Mesendoderm (in vitro differentiated cells): ENCODE measurements at regions not wholly inside any gene's neighbourhood (a gene's known extent, or its start where the extent isn't known, plus 50 kb on each side); places are given as distances from the start of the nearest gene placed in this dataset.
"Not testable (repeated sequence)": the region's sequence is repeated elsewhere in the genome, so short reads cannot be mapped to it uniquely, and the experiment has no call there.

Source experiments
- DNase-seq: peaks from one replicate; pipeline ENCODE4 v3.0.0; 2013
- H2AK5ac ChIP-seq: 2 replicates; pipeline ENCODE4 v1.6.1; 2013; ENCODE audit warnings: low read length, inconsistent platforms
- H2BK120ac ChIP-seq: 2 replicates; pipeline ENCODE4 v1.6.1; 2013; ENCODE audit warnings: low read depth, mild to moderate bottlenecking, low read length, moderate library complexity, mixed read lengths
- H2BK15ac ChIP-seq: replicated peaks from 2 replicates; pipeline ENCODE4 v1.6.1; 2013; ENCODE audit warnings: low read depth, mild to moderate bottlenecking, moderate library complexity
- H2BK5ac ChIP-seq: 2 replicates; pipeline ENCODE4 v1.6.1; 2013; ENCODE audit warnings: low read length, inconsistent platforms
- H3K18ac ChIP-seq: 2 replicates; pipeline ENCODE4 v1.6.1; 2013; ENCODE audit warnings: mild to moderate bottlenecking, low read length, mixed read lengths
- H3K23ac ChIP-seq: one replicate; pipeline ENCODE4 v1.6.1; 2013; ENCODE audit warnings: low read length
- H3K27ac ChIP-seq: 2 replicates; pipeline ENCODE4 v1.5.1; 2013; ENCODE audit warnings: low read depth, mild to moderate bottlenecking, inconsistent platforms, low read length, moderate library complexity
- H3K27me3 ChIP-seq: 2 replicates; pipeline ENCODE4 v1.6.1; 2013; ENCODE audit warnings: low read length, control low read depth, mild to moderate bottlenecking, inconsistent platforms; ENCODE audit not compliant: insufficient read depth, poor library complexity
- H3K36me3 ChIP-seq: 2 replicates; pipeline ENCODE4 v1.6.1; 2013; ENCODE audit warnings: low read length, inconsistent platforms; ENCODE audit not compliant: control insufficient read depth, insufficient read depth
- H3K4ac ChIP-seq: one replicate; pipeline ENCODE4 v1.6.1; 2013; ENCODE audit warnings: low read depth, mild to moderate bottlenecking, low read length, moderate library complexity
- H3K4me1 ChIP-seq: 2 replicates; pipeline ENCODE4 v1.6.1; 2013; ENCODE audit warnings: low read depth, low read length, inconsistent platforms; ENCODE audit not compliant: control insufficient read depth
- H3K4me2 ChIP-seq: 2 replicates; pipeline ENCODE4 v1.6.1; 2013; ENCODE audit warnings: low read length
- H3K4me3 ChIP-seq: 2 replicates; pipeline ENCODE4 v1.5.1; 2013; ENCODE audit warnings: mild to moderate bottlenecking, low read length
- H3K56ac ChIP-seq: one replicate; pipeline ENCODE4 v1.6.1; 2013; ENCODE audit warnings: low read length
- H3K79me1 ChIP-seq: 2 replicates; pipeline ENCODE4 v1.6.1; 2013; ENCODE audit warnings: low read length, inconsistent platforms
- H3K79me2 ChIP-seq: 2 replicates; pipeline ENCODE4 v1.6.1; 2013; ENCODE audit warnings: mild to moderate bottlenecking, low read length; ENCODE audit not compliant: control insufficient read depth, insufficient read depth
- H3K9ac ChIP-seq: 2 replicates; pipeline ENCODE4 v1.6.1; 2013; ENCODE audit warnings: low read length, inconsistent platforms
- H4K5ac ChIP-seq: one replicate; pipeline ENCODE4 v1.6.1; 2013; ENCODE audit warnings: low read length
- H4K8ac ChIP-seq: one replicate; pipeline ENCODE4 v1.6.1; 2013; ENCODE audit warnings: low read depth, mild to moderate bottlenecking, control low read depth, low read length, moderate library complexity
- WGBS: extraction: QIAGEN DNeasy Blood & Tissue Kit; methylation state at CpG from one replicate; pipeline ENCODE4 v1.1.7; 2013; ENCODE audit warnings: low lambda C conversion rate, missing lambda C conversion rate; ENCODE audit not compliant: insufficient coverage; ENCODE audit errors: extremely low coverage; 5-methylcytosine and 5-hydroxymethylcytosine counted together

DNA sequence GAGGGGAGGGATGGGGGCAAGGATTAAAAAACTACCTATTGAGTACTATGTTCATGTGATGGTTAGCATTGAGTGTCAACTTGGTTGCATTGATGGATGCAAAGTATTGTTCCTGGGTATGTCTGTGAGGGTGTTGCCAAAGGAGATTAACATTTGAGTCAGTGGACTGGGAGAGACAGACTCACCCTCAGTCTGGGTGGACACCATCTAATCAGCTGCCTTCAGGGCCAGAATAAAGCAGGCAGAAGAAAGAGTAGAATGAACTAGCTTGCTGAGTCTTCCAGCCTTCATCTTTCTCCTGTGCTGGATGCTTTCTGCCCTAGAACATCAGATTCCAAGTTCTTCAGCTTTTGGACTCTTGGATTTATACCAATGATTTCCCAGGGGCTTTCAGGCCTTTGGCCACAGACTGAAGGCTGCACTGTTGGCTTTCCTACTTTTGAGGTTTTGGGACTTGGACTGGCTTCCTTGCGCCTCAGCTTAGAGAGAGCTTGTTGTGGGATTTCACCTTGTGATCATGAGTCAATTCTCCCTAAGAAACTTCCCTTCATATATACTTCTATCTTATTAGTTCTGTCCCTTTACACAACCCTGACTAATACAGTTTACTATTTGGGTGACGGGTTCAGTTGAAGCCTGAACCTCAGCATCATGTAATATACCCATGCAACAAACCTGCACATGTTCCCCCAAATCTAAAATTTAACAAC lies 70.2 kb downstream of the MTNR1B start:
- Histone ChIP-seq H2BK15ac (no peak overlapping the region), H2AK5ac (no peak overlapping the region), H2BK120ac (no peak overlapping the region), H4K5ac (no peak overlapping the region), H3K4me3 (no peak overlapping the region), H3K4ac (no peak overlapping the region), H3K4me1 (no peaks in the 10 kb centered on the region), H3K79me2 (no peaks in the 10 kb centered on the region), H3K27me3 (peaks cover 2% of the 10 kb centered on the region), H3K27ac (no peak overlapping the region), H3K4me2 (no peak overlapping the region), H3K9ac (no peak overlapping the region), H4K8ac (no peak overlapping the region), H2BK5ac (no peak overlapping the region), H3K18ac (no peak overlapping the region), H3K36me3 (no peaks in the 10 kb centered on the region), H3K23ac (no peak overlapping the region), H3K79me1 (no peaks in the 10 kb centered on the region), H3K56ac (no peak overlapping the region)
- WGBS, result no CpG with 5 or more reads among the region's 2 CpGs
- no peak for DNase-seq

DNA sequence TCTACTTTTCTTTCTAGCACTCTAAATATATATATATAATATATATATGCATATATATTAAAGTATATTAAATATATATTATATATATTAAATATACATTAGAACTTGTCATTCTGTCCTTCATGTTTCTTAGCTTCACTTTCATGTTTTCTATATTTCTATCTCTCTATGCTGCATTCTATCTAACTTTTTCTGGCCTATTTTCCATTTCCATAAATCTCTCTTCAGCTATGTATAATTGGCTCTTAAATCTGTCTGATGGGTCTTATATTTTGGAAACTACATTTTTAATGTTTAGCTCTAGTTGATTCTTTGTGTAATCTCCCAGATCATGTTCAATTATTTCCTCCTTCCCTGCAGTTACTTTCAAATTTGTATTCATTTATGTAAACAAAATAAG lies 72.2 kb downstream of the MTNR1B start:
- Histone ChIP-seq H3K4me2 (no peak overlapping the region), H3K27ac (no peak overlapping the region), H2BK5ac (no peak overlapping the region), H2AK5ac (no peak overlapping the region), H3K9ac (no peak overlapping the region), H3K18ac (no peak overlapping the region), H3K23ac (no peak overlapping the region), H2BK15ac (no peak overlapping the region), H3K79me2 (no peaks in the 10 kb centered on the region), H3K4me1 (no peaks in the 10 kb centered on the region), H2BK120ac (no peak overlapping the region), H4K8ac (no peak overlapping the region), H3K4ac (no peak overlapping the region), H3K56ac (no peak overlapping the region), H3K79me1 (no peaks in the 10 kb centered on the region), H4K5ac (no peak overlapping the region), H3K36me3 (no peaks in the 10 kb centered on the region), H3K27me3 (peaks cover 2% of the 10 kb centered on the region), H3K4me3 (no peak overlapping the region)
- DNase-seq, result no peak

DNA sequence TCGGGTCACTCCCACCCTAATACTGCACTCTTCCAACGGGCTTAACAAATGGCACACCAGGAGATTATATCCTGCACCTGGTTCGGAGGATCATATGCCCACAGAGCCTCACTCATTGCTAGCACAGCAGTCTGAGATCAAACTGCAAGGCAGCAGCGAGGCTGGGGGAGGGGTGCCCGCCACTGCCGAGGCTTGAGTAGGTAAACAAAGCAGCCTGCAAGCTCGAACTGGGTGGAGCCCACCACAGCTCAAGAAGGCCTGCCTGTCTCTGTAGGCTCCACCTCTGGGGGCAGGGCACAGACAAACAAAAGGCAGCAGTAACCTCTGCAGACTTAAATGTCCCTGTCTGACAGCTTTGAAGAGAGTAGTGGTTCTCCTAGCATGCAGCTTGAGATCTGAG lies 73.7 kb downstream of the MTNR1B start:
- H2BK5ac ChIP-seq, H3K79me2 ChIP-seq, H2BK15ac ChIP-seq, H3K27ac ChIP-seq, H3K4me3 ChIP-seq, H3K79me1 ChIP-seq, H3K4me2 ChIP-seq, H2AK5ac ChIP-seq, H4K8ac ChIP-seq, DNase-seq, H3K9ac ChIP-seq, H2BK120ac ChIP-seq, H3K36me3 ChIP-seq, H3K4ac ChIP-seq, H3K23ac ChIP-seq, H3K27me3 ChIP-seq, H4K5ac ChIP-seq, H3K18ac ChIP-seq, H3K4me1 ChIP-seq, H3K56ac ChIP-seq: not testable (repeated sequence)
- no CpG with 5 or more reads among the region's 7 CpGs for WGBS

DNA sequence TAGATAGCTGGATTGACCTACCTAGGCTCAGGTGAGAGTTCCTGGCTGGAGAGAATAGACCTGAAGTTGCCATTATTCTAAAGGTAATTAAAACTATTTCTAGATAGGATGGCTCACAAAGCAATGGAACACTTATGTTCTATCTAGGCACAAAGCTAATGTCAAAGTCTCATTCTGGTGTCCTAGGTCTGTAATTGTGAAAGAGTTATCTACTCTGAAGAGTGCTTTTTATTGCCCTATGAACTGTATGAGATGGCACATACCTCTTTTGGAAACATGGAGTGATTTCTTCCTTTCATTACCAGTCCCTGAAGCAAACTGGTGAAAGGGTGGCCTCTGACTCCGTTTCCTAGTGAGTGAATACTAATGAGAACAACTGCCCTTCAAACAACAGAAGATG lies 80.3 kb downstream of the MTNR1B start:
- H3K4me3 ChIP-seq, result no peak overlapping the region
- no peaks in the 10 kb centered on the region for H3K79me2 ChIP-seq
- no peak overlapping the region for H3K4ac ChIP-seq
- no peak overlapping the region for H2AK5ac ChIP-seq
- H3K27me3 ChIP-seq, result no peaks in the 10 kb centered on the region
- no peak overlapping the region for H3K23ac ChIP-seq
- H3K9ac ChIP-seq, result no peak overlapping the region
- no peak overlapping the region for H2BK15ac ChIP-seq
- no peak overlapping the region for H3K4me2 ChIP-seq
- no peak overlapping the region for H3K56ac ChIP-seq
- no peak overlapping the region for H2BK5ac ChIP-seq
- no peak overlapping the region for H4K8ac ChIP-seq
- H3K4me1 ChIP-seq, result no peaks in the 10 kb centered on the region
- WGBS, result no CpG with 5 or more reads among the region's 1 CpG
- H4K5ac ChIP-seq, result no peak overlapping the region
- DNase-seq, result no peak
- H3K27ac ChIP-seq, result no peak overlapping the region
- H3K79me1 ChIP-seq, result no peaks in the 10 kb centered on the region
- no peaks in the 10 kb centered on the region for H3K36me3 ChIP-seq
- H2BK120ac ChIP-seq, result no peak overlapping the region
- H3K18ac ChIP-seq, result no peak overlapping the region

DNA sequence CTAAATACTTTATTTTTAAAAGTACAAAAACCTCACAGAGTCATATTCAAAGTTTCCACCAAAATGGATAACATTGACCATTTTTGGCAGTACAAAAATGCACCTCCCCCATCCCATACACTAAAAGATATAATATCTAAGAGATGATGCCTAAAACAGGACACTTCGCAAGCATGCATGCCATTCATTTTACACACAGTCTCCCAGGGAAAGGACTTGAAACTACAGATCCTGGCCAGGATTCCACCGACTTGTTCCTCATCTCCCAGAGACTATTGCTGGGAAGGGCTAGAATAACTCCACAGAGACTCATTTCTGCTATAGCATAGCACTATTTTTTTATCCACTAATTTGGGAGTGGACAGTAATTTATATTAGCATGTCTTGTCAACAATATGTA lies 81.7 kb downstream of the MTNR1B start:
- H4K5ac ChIP-seq, result no peak overlapping the region
- H3K79me1 ChIP-seq, result no peaks in the 10 kb centered on the region
- H2BK120ac ChIP-seq, result no peak overlapping the region
- H3K79me2 ChIP-seq, result no peaks in the 10 kb centered on the region
- no peak overlapping the region for H3K27ac ChIP-seq
- H3K56ac ChIP-seq, result no peak overlapping the region
- no peak overlapping the region for H3K9ac ChIP-seq
- H2AK5ac ChIP-seq, result no peak overlapping the region
- no peak overlapping the region for H2BK5ac ChIP-seq
- H3K4me3 ChIP-seq, result no peak overlapping the region
- H3K18ac ChIP-seq, result no peak overlapping the region
- no peak overlapping the region for H3K4ac ChIP-seq
- no peaks in the 10 kb centered on the region for H3K36me3 ChIP-seq
- no peak overlapping the region for H3K4me2 ChIP-seq
- no peak overlapping the region for H2BK15ac ChIP-seq
- no CpG with 5 or more reads among the region's 2 CpGs for WGBS
- no peak for DNase-seq
- no peak overlapping the region for H4K8ac ChIP-seq
- no peaks in the 10 kb centered on the region for H3K27me3 ChIP-seq
- H3K4me1 ChIP-seq, result no peaks in the 10 kb centered on the region
- no peak overlapping the region for H3K23ac ChIP-seq

DNA sequence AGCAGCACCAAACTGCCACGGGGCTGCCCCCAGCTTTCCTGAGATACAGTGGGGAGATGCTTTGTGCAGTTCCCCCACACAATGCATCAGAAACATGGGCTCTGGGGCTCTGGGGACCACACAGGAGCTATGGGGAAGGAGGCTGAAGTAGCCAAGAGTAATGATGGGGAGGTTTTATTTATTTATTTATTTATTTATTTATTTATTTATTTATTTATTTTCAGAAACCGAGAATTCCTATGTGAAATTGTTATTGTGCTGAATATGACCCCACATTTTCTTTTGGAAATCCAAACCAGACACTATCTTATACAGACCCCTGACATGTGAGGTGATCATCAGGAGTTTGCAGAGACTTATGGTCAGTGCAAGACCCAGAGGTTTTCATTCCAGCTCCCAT lies 84.4 kb downstream of the MTNR1B start:
- no peak overlapping the region for H2BK5ac ChIP-seq
- H3K79me2 ChIP-seq, result no peaks in the 10 kb centered on the region
- no peak overlapping the region for H2BK120ac ChIP-seq
- no peaks in the 10 kb centered on the region for H3K36me3 ChIP-seq
- no peaks in the 10 kb centered on the region for H3K27me3 ChIP-seq
- no peak overlapping the region for H3K4me3 ChIP-seq
- H3K27ac ChIP-seq, result no peak overlapping the region
- no peak overlapping the region for H3K18ac ChIP-seq
- H2AK5ac ChIP-seq, result no peak overlapping the region
- no peak overlapping the region for H3K9ac ChIP-seq
- H3K56ac ChIP-seq, result no peak overlapping the region
- H3K4me1 ChIP-seq, result no peaks in the 10 kb centered on the region
- no peak overlapping the region for H3K4me2 ChIP-seq
- H4K8ac ChIP-seq, result no peak overlapping the region
- no peak overlapping the region for H4K5ac ChIP-seq
- H3K4ac ChIP-seq, result no peak overlapping the region
- no peak overlapping the region for H2BK15ac ChIP-seq
- H3K23ac ChIP-seq, result no peak overlapping the region
- H3K79me1 ChIP-seq, result no peaks in the 10 kb centered on the region
- DNase-seq, result no peak
- WGBS, result no CpG with 5 or more reads among the region's 2 CpGs
